ENCODE measurements at regions not wholly inside any gene's neighbourhood (a gene's known extent, or its start where the extent isn't known, plus 50 kb on each side); places are given as distances from the start of the nearest gene placed in this dataset.

DNA sequence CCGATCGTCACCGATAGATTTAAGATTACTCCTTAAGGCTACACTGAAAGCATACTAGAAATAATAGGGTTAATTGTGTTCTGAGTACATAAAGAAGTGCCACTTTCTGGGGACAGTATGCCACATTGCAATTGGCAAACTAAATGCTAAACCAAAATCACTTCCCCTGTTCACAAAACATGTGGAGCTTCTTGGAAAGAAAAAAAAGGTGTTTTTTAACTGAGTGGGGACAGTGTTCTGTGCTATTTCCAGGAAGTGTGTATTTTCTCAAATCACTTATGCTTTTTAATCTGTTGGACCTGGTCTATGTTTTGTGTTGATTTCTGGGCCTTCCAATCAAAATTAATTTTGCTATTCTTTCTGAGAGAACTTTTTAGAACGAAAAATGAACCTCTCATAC, 149.3 kb upstream of the MPDZ start:
- no peaks in the 10 kb centered on the region for H3K4me1 Mint-ChIP-seq

GRCh38 chr9:13427587-13427986, 148.1 kb upstream of the MPDZ start:
- Mint-ChIP-seq H3K4me1 (no peaks in the 10 kb centered on the region), H3K9me3 (no peaks in the 10 kb centered on the region), H3K4me3 (no peak overlapping the region), H3K27ac (ENCODE audit: low read depth) (no peak overlapping the region), H3K36me3 (ENCODE audit: insufficient read depth) (no peaks in the 10 kb centered on the region), H3K27me3 (no peaks in the 10 kb centered on the region)
- DNase-seq (ENCODE audit: low spot score in 2 of 2): no peak
- no peak for ATAC-seq (replicated peaks; ENCODE audit: extremely low read depth, poor library complexity, severe bottlenecking)

More for the DNA sequence above, 149.3 kb upstream of the MPDZ start:
- H3K4me3 Mint-ChIP-seq: no peak overlapping the region
- DNase-seq (ENCODE audit: low spot score in 2 of 2) (no peak), ATAC-seq (replicated peaks; ENCODE audit: extremely low read depth, poor library complexity, severe bottlenecking) (no peak)
- no peak overlapping the region for H3K27ac Mint-ChIP-seq (ENCODE audit: low read depth)
- H3K9me3 Mint-ChIP-seq: no peaks in the 10 kb centered on the region
- no peaks in the 10 kb centered on the region for H3K36me3 Mint-ChIP-seq (ENCODE audit: insufficient read depth)
- H3K27me3 Mint-ChIP-seq: no peaks in the 10 kb centered on the region

DNA sequence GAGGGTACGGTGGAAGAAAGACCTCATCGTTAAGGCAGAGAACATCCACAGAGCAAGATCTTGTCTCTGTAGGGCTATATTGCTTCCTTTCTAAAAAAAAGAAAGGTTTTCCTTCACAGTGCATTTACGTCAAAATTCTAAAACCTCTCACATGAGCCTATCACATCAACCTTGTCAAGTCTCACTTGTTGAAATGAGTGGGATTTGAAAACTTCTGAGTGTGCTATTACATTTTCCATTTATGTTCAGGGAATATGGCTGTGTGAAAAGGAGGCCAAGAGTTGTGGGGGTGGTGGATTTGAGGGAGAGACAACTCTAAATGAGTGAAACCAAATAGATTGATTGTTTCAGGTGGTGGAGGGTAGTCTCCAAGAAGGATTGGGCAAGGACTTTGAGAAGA, 147.1 kb upstream of the MPDZ start:
- H3K9me3 Mint-ChIP-seq: no peaks in the 10 kb centered on the region
- DNase-seq (ENCODE audit: low spot score in 2 of 2): no peak
- ATAC-seq (replicated peaks; ENCODE audit: extremely low read depth, poor library complexity, severe bottlenecking): no peak
- no peak overlapping the region for H3K27ac Mint-ChIP-seq (ENCODE audit: low read depth)
- H3K4me3 Mint-ChIP-seq: no peak overlapping the region
- H3K4me1 Mint-ChIP-seq: no peaks in the 10 kb centered on the region
- H3K27me3 Mint-ChIP-seq: no peaks in the 10 kb centered on the region
- H3K36me3 Mint-ChIP-seq (ENCODE audit: insufficient read depth): no peaks in the 10 kb centered on the region

DNA sequence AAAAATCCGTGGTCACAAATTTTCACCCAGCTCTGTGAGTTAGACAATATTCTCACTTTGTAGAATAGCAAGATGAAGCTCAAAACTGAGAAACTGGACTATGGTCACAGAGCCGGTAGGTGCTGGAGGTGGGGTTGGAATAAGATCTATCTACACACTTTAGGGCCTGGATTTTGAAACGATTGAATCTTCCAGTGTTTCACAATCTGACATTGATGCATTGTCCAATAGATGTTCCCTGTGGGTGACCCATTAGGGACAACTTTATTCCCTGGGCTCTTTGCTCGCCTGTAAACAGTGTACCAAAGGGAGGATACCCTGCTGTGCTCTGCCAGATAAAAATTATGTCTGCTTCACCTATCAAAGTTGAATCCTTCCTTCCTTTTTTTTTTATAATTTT, 145.4 kb upstream of the MPDZ start:
- DNase-seq (ENCODE audit: low spot score in 2 of 2) (no peak), ATAC-seq (replicated peaks; ENCODE audit: extremely low read depth, poor library complexity, severe bottlenecking) (no peak)
- Mint-ChIP-seq H3K4me1 (no peaks in the 10 kb centered on the region), H3K4me3 (no peak overlapping the region), H3K36me3 (ENCODE audit: insufficient read depth) (no peaks in the 10 kb centered on the region), H3K27ac (ENCODE audit: low read depth) (no peak overlapping the region), H3K9me3 (no peaks in the 10 kb centered on the region), H3K27me3 (no peaks in the 10 kb centered on the region)

GRCh38 chr9:13424204-13424603, 144.7 kb upstream of the MPDZ start:
- Mint-ChIP-seq H3K4me3 (no peak overlapping the region), H3K27ac (ENCODE audit: low read depth) (no peak overlapping the region), H3K27me3 (no peaks in the 10 kb centered on the region), H3K9me3 (no peaks in the 10 kb centered on the region), H3K36me3 (ENCODE audit: insufficient read depth) (no peaks in the 10 kb centered on the region), H3K4me1 (no peaks in the 10 kb centered on the region)
- DNase-seq (ENCODE audit: low spot score in 2 of 2) (no peak), ATAC-seq (replicated peaks; ENCODE audit: extremely low read depth, poor library complexity, severe bottlenecking) (no peak)

DNA sequence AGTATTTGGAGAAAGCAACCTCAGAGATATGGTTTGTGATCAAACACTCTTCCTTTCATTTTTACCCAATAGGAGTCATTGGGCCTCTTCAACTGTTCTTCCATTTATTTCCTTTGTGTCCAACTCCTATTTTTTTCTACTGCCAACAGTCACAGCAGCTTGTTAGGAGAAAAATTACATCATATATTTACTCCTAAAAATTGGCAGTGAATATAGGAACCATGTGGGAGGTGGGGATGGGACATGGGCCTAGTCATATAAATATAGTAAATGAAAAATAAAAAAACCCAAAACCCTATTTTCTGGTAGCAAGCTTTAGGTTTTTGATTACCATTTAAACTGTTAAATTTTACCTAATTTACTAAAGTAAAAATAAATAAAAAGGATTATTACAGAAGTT, 134.9 kb upstream of the MPDZ start:
- no peak overlapping the region for H3K4me3 Mint-ChIP-seq

GRCh38 chr9:13412331-13412730, 132.8 kb upstream of the MPDZ start:
- H3K9me3 Mint-ChIP-seq: no peaks in the 10 kb centered on the region
- no peaks in the 10 kb centered on the region for H3K4me1 Mint-ChIP-seq
- ATAC-seq (replicated peaks; ENCODE audit: extremely low read depth, poor library complexity, severe bottlenecking): no peak

More for the DNA sequence above, 134.9 kb upstream of the MPDZ start:
- Mint-ChIP-seq H3K27me3 (no peaks in the 10 kb centered on the region), H3K9me3 (no peaks in the 10 kb centered on the region), H3K36me3 (ENCODE audit: insufficient read depth) (no peaks in the 10 kb centered on the region), H3K4me1 (no peaks in the 10 kb centered on the region), H3K27ac (ENCODE audit: low read depth) (no peak overlapping the region)
- ATAC-seq (replicated peaks; ENCODE audit: extremely low read depth, poor library complexity, severe bottlenecking) (no peak), DNase-seq (ENCODE audit: low spot score in 2 of 2) (no peak)

GRCh38 chr9:13411791-13412190, 132.3 kb upstream of the MPDZ start:
- no peak overlapping the region for H3K27ac Mint-ChIP-seq (ENCODE audit: low read depth)
- no peak overlapping the region for H3K4me3 Mint-ChIP-seq
- H3K4me1 Mint-ChIP-seq: no peaks in the 10 kb centered on the region
- ATAC-seq (replicated peaks; ENCODE audit: extremely low read depth, poor library complexity, severe bottlenecking) (no peak), DNase-seq (ENCODE audit: low spot score in 2 of 2) (no peak)
- no peaks in the 10 kb centered on the region for H3K36me3 Mint-ChIP-seq (ENCODE audit: insufficient read depth)
- no peaks in the 10 kb centered on the region for H3K27me3 Mint-ChIP-seq
- H3K9me3 Mint-ChIP-seq: no peaks in the 10 kb centered on the region

More at GRCh38 chr9:13412331-13412730, 132.8 kb upstream of the MPDZ start:
- DNase-seq (ENCODE audit: low spot score in 2 of 2): no peak
- Mint-ChIP-seq H3K27ac (ENCODE audit: low read depth) (no peak overlapping the region), H3K36me3 (ENCODE audit: insufficient read depth) (no peaks in the 10 kb centered on the region), H3K27me3 (no peaks in the 10 kb centered on the region), H3K4me3 (no peak overlapping the region)

- no peaks in the 10 kb centered on the region for H3K27me3 Mint-ChIP-seq
- no peak for DNase-seq (ENCODE audit: low spot score in 2 of 2)
- no peak for ATAC-seq (replicated peaks; ENCODE audit: extremely low read depth, poor library complexity, severe bottlenecking)
- no peak overlapping the region for H3K4me3 Mint-ChIP-seq
- no peaks in the 10 kb centered on the region for H3K36me3 Mint-ChIP-seq (ENCODE audit: insufficient read depth)
- H3K9me3 Mint-ChIP-seq: no peaks in the 10 kb centered on the region
- no peaks in the 10 kb centered on the region for H3K4me1 Mint-ChIP-seq
- no peak overlapping the region for H3K27ac Mint-ChIP-seq (ENCODE audit: low read depth)
Observed at GRCh38 chr9:13410566-13411031, 131.1 kb upstream of the MPDZ start.

- DNase-seq (ENCODE audit: low spot score in 2 of 2): no peak
- no peak overlapping the region for H3K4me3 Mint-ChIP-seq
- H3K4me1 Mint-ChIP-seq: no peaks in the 10 kb centered on the region
- no peaks in the 10 kb centered on the region for H3K27me3 Mint-ChIP-seq
- H3K9me3 Mint-ChIP-seq: peaks cover 5% of the 10 kb centered on the region
- H3K36me3 Mint-ChIP-seq (ENCODE audit: insufficient read depth): no peaks in the 10 kb centered on the region
- ATAC-seq (replicated peaks; ENCODE audit: extremely low read depth, poor library complexity, severe bottlenecking): no peak
- H3K27ac Mint-ChIP-seq (ENCODE audit: low read depth): no peak overlapping the region
Observed at GRCh38 chr9:13397661-13398060, 118.2 kb upstream of the MPDZ start.

DNA sequence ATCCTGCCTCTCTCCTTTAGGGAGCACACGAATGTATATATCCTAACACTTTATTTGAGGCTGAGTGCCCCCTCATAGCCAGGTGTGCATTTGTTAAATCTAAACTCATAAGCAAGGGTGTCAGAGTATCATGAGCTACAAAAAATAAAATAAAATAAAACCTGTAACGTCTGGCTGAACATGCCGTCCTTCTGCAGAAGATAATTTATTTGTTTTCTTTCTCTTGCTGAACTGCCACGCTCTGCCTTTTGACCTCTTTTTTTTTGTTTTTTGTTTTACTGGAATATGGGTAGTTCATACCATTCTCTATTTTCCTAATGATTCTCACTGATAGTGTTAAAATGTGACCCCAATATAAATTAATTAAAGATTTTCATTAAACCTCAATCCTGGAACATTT, 117.7 kb upstream of the MPDZ start:
- Mint-ChIP-seq H3K27me3 (no peaks in the 10 kb centered on the region), H3K36me3 (ENCODE audit: insufficient read depth) (no peaks in the 10 kb centered on the region), H3K4me3 (no peak overlapping the region), H3K27ac (ENCODE audit: low read depth) (no peak overlapping the region), H3K4me1 (no peaks in the 10 kb centered on the region), H3K9me3 (peaks cover 5% of the 10 kb centered on the region)
- ATAC-seq (replicated peaks; ENCODE audit: extremely low read depth, poor library complexity, severe bottlenecking) (no peak), DNase-seq (ENCODE audit: low spot score in 2 of 2) (no peak)

GRCh38 chr9:13396418-13396817, 116.9 kb upstream of the MPDZ start:
- no peaks in the 10 kb centered on the region for H3K27me3 Mint-ChIP-seq
- DNase-seq (ENCODE audit: low spot score in 2 of 2): no peak
- no peak overlapping the region for H3K27ac Mint-ChIP-seq (ENCODE audit: low read depth)
- H3K4me1 Mint-ChIP-seq: no peaks in the 10 kb centered on the region
- H3K36me3 Mint-ChIP-seq (ENCODE audit: insufficient read depth): no peaks in the 10 kb centered on the region
- no peak for ATAC-seq (replicated peaks; ENCODE audit: extremely low read depth, poor library complexity, severe bottlenecking)
- H3K4me3 Mint-ChIP-seq: no peak overlapping the region
- H3K9me3 Mint-ChIP-seq: peaks cover 11% of the 10 kb centered on the region

DNA sequence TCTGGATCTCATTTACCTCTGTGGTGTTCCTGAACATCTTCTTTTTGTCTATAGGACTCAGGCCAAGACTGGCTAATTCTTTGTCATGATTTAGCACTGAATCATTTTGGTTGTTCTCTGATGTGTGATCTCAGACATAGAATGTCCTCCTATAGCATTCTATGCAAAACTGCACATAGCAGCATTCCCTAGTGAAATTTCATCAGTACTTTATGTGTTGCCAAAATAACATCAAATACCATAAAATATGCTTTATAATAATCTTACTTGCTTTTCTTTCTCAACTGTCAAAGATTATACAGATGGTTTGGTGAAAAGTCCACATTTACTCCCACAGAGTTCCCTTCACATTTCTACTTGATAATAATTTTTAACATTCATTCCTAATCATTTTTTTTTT, 115.7 kb upstream of the MPDZ start:
- DNase-seq (ENCODE audit: low spot score in 2 of 2) (no peak), ATAC-seq (replicated peaks; ENCODE audit: extremely low read depth, poor library complexity, severe bottlenecking) (no peak)
- Mint-ChIP-seq H3K27ac (ENCODE audit: low read depth) (no peak overlapping the region), H3K27me3 (no peaks in the 10 kb centered on the region), H3K36me3 (ENCODE audit: insufficient read depth) (no peaks in the 10 kb centered on the region), H3K4me1 (no peaks in the 10 kb centered on the region), H3K4me3 (no peak overlapping the region), H3K9me3 (peaks cover 18% of the 10 kb centered on the region)

DNA sequence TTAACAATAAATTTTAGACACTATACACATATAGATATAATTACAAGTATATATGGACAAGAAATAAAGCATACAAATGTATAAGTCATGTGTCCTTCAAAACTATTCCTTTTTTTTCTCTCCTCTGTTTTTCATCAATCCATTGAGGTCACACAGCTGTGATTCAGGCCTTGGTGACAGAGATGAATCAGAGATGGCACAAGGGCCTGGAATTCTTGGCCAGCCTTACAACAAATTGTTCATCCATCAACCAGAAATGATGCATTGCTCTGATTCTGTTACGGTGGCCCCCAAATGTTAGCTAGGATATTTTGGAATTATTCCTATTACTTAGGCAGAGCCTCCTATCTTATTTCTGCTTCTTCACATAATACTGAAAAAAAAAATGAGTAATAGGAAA, 108.7 kb upstream of the MPDZ start:
- Mint-ChIP-seq H3K36me3 (ENCODE audit: insufficient read depth) (no peaks in the 10 kb centered on the region), H3K9me3 (peaks cover 40% of the 10 kb centered on the region), H3K27ac (ENCODE audit: low read depth) (no peak overlapping the region), H3K27me3 (no peaks in the 10 kb centered on the region), H3K4me3 (no peak overlapping the region), H3K4me1 (no peaks in the 10 kb centered on the region)
- DNase-seq (ENCODE audit: low spot score in 2 of 2) (no peak), ATAC-seq (replicated peaks; ENCODE audit: extremely low read depth, poor library complexity, severe bottlenecking) (no peak)
